CD4-positive, alpha-beta T cell (primary cell): ENCODE measurements at regions not wholly inside any gene's neighbourhood (a gene's known extent, or its start where the extent isn't known, plus 50 kb on each side); places are given as distances from the start of the nearest gene placed in this dataset.

Source experiments
- ATAC-seq: fragments of 200-7000 bp; cut with Tn5 transposase; one replicate; pipeline ENCODE4 v1.10.0; 2022; ENCODE audit warnings: mild to moderate bottlenecking; ENCODE audit not compliant: poor library complexity
- CTCF ChIA-PET: fragments of 350-600 bp; sonication (Branson Sonifier 250); formaldehyde crosslinking; loops from one replicate; lab custom pipeline; 2021; ENCODE audit warnings: antibody characterized with exemption, inconsistent platforms; lab: Charles Lee
- POLR2A ChIA-PET: fragments of 350-600 bp; sonication (Branson Sonifier 250); formaldehyde crosslinking; loops from one replicate; lab custom pipeline; 2021; ENCODE audit warnings: antibody characterized with exemption, inconsistent platforms; lab: Charles Lee
- DNase-seq, 14 experiments: peaks; one replicate each; pipeline ENCODE4 v3.0.0-alpha.2; 2013 to 2020; ENCODE audit warnings: mixed read lengths in 2 of 14
- H3K27ac ChIP-seq, 2 donors: one replicate each; pipeline versions ENCODE4 v1.5.1 to v1.7.0; 2013; ENCODE audit warnings: low read length in 2 of 2, low read depth in 1 of 2, mild to moderate bottlenecking in 1 of 2
- H3K27me3 ChIP-seq, 2 experiments: 1 replicate in 1 of 2; 2 replicates in 1 of 2; pipeline versions ENCODE4 v1.6.1 to v1.7.0; 2013; ENCODE audit warnings: low read length in 2 of 2, control low read depth in 1 of 2, mild to moderate bottlenecking in 1 of 2, moderate library complexity in 1 of 2; ENCODE audit not compliant: insufficient read depth in 2 of 2, control insufficient read depth in 1 of 2
- H3K36me3 ChIP-seq: one replicate; pipeline ENCODE4 v1.6.1; 2013; ENCODE audit warnings: low read length, control low read depth; ENCODE audit not compliant: insufficient read depth
- H3K4me1 ChIP-seq: one replicate; pipeline ENCODE4 v1.6.1; 2013; ENCODE audit warnings: low read length, control low read depth; ENCODE audit not compliant: insufficient read depth
- H3K4me3 ChIP-seq: one replicate; pipeline ENCODE4 v1.5.1; 2013; ENCODE audit warnings: mild to moderate bottlenecking, low read length, moderate library complexity
- H3K9me3 ChIP-seq, 2 experiments: 1 replicate in 1 of 2; 2 replicates in 1 of 2; pipeline versions ENCODE4 v1.6.1 to v1.7.0; 2013; ENCODE audit warnings: low read length in 2 of 2, mild to moderate bottlenecking in 2 of 2, control low read depth in 1 of 2, moderate library complexity in 1 of 2; ENCODE audit not compliant: control insufficient read depth in 1 of 2, insufficient read depth in 1 of 2
- H3K27ac Mint-ChIP-seq: one replicate; pipeline ENCODE4 v1.8.0; 2020; ENCODE audit warnings: mixed read lengths
- H3K27me3 Mint-ChIP-seq: one replicate; pipeline ENCODE4 v1.8.0; 2021; ENCODE audit warnings: mixed read lengths
- H3K36me3 Mint-ChIP-seq: one replicate; pipeline ENCODE4 v1.8.0; 2021; ENCODE audit warnings: low read depth, mixed read lengths
- H3K4me1 Mint-ChIP-seq: one replicate; pipeline ENCODE4 v1.8.0; 2021; ENCODE audit warnings: low read depth, mixed read lengths
- H3K4me3 Mint-ChIP-seq: one replicate; pipeline ENCODE4 v1.8.0; 2020; ENCODE audit warnings: mild to moderate bottlenecking, mixed read lengths
- H3K9me3 Mint-ChIP-seq: one replicate; pipeline ENCODE4 v1.8.0; 2020; ENCODE audit warnings: mixed read lengths
- intact Hi-C, 2 experiments: fragments of 100-400 bp; cut with DNase I in 1 of 2; cut with micrococcal nuclease in 1 of 2; formaldehyde crosslinking; loops; one replicate each; pipeline versions ENCODE4 v1.15.1 to v1.9.0; 2023 to 2025; cut with DNase I, micrococcal nuclease
- TF ChIP-seq, protein P1 (sequence below): fragments of 200-600 bp; IDR thresholded peaks from one replicate; pipeline ENCODE4 v1.8.0; 2022; ENCODE audit warnings: antibody characterized with exemption, mild to moderate bottlenecking

DNA sequence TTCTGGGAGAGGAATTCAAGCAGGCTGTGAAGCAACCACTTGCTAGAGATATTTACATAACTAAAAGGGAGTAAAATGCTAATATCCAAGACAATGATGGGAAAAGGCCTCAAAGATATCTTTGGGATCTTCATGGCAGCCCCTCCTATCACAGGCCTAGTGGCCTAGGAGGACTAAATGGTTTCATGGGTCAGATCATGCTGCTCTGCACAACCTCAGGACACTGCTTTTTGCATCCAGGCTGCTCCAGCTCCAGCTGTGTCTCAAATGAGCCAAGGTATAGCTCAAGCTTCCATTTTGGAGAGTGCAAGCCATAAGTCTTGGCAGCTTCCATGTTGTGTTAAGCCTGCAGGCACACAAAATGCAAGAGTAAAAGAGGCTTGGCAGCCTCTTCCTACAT is 195.6 kb upstream of the SSTR1 start:
- Histone ChIP-seq H3K27me3 (no peaks in the 10 kb centered on the region), H3K27ac (no peak overlapping the region), H3K4me3 (no peak overlapping the region), H3K36me3 (no peaks in the 10 kb centered on the region), H3K4me1 (no peaks in the 10 kb centered on the region), H3K9me3 (peaks cover 10 to 22% of the 10 kb centered on the region in 2 experiments)
- intact Hi-C loops = no loop called here
- no peak overlapping the region for H3K4me3 Mint-ChIP-seq
- CTCF ChIA-PET = no interaction called here
- peaks cover 4% of the 10 kb centered on the region for H3K36me3 Mint-ChIP-seq
- no peak overlapping the region for H3K27ac Mint-ChIP-seq
- no peaks in the 10 kb centered on the region for H3K4me1 Mint-ChIP-seq
- peaks cover 17% of the 10 kb centered on the region for H3K9me3 Mint-ChIP-seq
- H3K27me3 Mint-ChIP-seq = no peaks in the 10 kb centered on the region
- ATAC-seq (no peak), DNase-seq (no peak)
- TF ChIP-seq, protein P1, sequence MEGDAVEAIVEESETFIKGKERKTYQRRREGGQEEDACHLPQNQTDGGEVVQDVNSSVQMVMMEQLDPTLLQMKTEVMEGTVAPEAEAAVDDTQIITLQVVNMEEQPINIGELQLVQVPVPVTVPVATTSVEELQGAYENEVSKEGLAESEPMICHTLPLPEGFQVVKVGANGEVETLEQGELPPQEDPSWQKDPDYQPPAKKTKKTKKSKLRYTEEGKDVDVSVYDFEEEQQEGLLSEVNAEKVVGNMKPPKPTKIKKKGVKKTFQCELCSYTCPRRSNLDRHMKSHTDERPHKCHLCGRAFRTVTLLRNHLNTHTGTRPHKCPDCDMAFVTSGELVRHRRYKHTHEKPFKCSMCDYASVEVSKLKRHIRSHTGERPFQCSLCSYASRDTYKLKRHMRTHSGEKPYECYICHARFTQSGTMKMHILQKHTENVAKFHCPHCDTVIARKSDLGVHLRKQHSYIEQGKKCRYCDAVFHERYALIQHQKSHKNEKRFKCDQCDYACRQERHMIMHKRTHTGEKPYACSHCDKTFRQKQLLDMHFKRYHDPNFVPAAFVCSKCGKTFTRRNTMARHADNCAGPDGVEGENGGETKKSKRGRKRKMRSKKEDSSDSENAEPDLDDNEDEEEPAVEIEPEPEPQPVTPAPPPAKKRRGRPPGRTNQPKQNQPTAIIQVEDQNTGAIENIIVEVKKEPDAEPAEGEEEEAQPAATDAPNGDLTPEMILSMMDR = no peak
- POLR2A ChIA-PET = no interaction called here

DNA sequence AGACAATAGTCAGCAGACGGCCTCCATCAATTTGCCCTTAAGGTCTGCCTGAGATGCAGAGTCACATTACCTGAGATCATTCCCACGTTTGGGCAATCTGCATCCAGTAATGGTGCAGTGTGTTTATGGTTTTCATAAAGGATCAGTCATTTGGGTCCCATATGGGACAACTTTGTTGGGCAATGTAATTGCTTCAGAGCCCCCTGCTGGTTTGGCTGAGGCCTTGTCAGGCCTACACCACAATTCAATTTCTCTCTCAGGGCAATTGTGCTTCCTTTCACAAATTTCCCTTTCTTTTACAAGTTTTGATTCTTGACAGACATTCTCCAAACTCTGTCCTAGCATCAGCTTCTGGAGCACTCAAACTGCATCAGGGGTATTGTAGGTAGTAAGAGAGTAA is 191.2 kb upstream of the SSTR1 start:
- H3K36me3 ChIP-seq = no peaks in the 10 kb centered on the region
- intact Hi-C loops = no loop called here
- no peak overlapping the region for H3K27ac Mint-ChIP-seq
- H3K27me3 ChIP-seq = no peaks in the 10 kb centered on the region
- no peaks in the 10 kb centered on the region for H3K4me1 Mint-ChIP-seq
- DNase-seq (no peak), ATAC-seq (no peak)
- no peaks in the 10 kb centered on the region for H3K4me1 ChIP-seq
- peaks cover 6 to 19% of the 10 kb centered on the region in 2 experiments for H3K9me3 ChIP-seq
- H3K4me3 Mint-ChIP-seq = no peak overlapping the region
- H3K27ac ChIP-seq = no peak overlapping the region
- peaks cover 3% of the 10 kb centered on the region for H3K36me3 Mint-ChIP-seq
- CTCF ChIA-PET = interaction anchor here (1.7 kb wide), 1 partner anchor 31 kb away, joined by 4 read pairs; no protein-coding TSS in a partner anchor
- TF ChIP-seq, protein P1 = no peak
- POLR2A ChIA-PET = no interaction called here
- no peak overlapping the region for H3K4me3 ChIP-seq
- H3K9me3 Mint-ChIP-seq = peaks cover 12% of the 10 kb centered on the region
- no peaks in the 10 kb centered on the region for H3K27me3 Mint-ChIP-seq

DNA sequence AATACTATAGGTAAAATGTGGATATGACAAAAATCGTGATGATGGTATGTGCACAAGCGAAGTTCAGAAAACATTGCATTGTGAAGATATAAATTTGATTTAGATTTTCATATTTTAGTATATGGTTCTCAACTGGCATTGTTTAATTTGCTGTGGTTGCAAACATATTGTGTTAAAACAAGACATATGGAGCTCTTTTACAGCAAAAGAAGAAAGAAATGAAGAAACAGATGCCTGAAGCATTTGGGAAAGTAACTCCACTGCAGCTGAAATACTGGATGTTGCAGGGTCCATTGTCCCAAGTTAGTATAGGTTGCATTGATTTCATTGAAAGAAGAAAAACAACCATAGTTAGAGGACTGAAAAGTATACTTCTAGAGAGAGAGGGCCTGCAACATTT is 185.8 kb upstream of the SSTR1 start:
- peaks cover 0 to 13% of the 10 kb centered on the region in 2 experiments for H3K9me3 ChIP-seq
- no peaks in the 10 kb centered on the region for H3K27me3 ChIP-seq
- H3K4me3 Mint-ChIP-seq = no peak overlapping the region
- DNase-seq (no peak), ATAC-seq (no peak)
- TF ChIP-seq, protein P1 = no peak
- H3K4me1 Mint-ChIP-seq = no peaks in the 10 kb centered on the region
- ChIA-PET CTCF (no interaction called here), POLR2A (no interaction called here)
- H3K4me3 ChIP-seq = no peak overlapping the region
- H3K27ac Mint-ChIP-seq = no peak overlapping the region
- no peaks in the 10 kb centered on the region for H3K36me3 ChIP-seq
- H3K4me1 ChIP-seq = no peaks in the 10 kb centered on the region
- H3K9me3 Mint-ChIP-seq = peaks cover 8% of the 10 kb centered on the region
- no peaks in the 10 kb centered on the region for H3K27me3 Mint-ChIP-seq
- H3K36me3 Mint-ChIP-seq = no peaks in the 10 kb centered on the region
- intact Hi-C loops = no loop called here
- no peak overlapping the region for H3K27ac ChIP-seq
